GM12872 (cell line): ENCODE measurements at regions not wholly inside any gene's neighbourhood (a gene's known extent, or its start where the extent isn't known, plus 50 kb on each side); places are given as distances from the start of the nearest gene placed in this dataset.

Source experiments
- TF ChIP-seq, protein P1 (sequence below): IDR thresholded peaks from 3 replicates; pipeline ENCODE4 v1.5.1; 2011; ENCODE audit warnings: low read depth, mild to moderate bottlenecking, low read length, moderate library complexity; ENCODE audit not compliant: insufficient read depth

DNA sequence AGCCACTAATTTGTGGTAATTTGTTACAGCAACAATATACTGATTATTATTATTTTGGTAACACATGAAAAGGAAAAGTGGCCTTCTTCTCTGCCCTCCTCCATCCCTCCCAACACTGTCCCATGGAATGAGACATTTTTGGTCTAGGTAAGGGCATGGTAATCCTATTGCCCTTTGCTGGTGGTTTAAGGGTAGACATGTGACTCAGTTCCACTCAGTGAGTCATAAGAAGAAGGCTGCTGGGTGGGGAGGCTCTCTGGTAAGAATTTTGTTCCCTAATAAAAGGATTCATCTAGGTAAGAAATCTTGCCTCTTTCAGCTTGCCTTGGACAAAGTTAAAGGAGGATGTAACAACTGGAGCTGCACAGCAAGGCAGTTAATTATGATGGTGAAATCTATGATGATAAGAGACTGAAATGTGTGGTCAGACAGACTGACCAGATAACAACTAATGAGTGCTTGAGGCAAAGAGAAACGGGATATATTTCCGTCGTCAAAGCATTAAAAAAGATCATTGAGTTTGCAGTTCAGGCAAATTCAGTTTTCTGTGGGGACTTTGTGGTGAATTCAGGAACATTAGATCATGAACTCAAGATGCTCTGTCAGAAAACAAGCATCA is 232.0 kb upstream of the KCNK2 start:
- TF ChIP-seq, protein P1, sequence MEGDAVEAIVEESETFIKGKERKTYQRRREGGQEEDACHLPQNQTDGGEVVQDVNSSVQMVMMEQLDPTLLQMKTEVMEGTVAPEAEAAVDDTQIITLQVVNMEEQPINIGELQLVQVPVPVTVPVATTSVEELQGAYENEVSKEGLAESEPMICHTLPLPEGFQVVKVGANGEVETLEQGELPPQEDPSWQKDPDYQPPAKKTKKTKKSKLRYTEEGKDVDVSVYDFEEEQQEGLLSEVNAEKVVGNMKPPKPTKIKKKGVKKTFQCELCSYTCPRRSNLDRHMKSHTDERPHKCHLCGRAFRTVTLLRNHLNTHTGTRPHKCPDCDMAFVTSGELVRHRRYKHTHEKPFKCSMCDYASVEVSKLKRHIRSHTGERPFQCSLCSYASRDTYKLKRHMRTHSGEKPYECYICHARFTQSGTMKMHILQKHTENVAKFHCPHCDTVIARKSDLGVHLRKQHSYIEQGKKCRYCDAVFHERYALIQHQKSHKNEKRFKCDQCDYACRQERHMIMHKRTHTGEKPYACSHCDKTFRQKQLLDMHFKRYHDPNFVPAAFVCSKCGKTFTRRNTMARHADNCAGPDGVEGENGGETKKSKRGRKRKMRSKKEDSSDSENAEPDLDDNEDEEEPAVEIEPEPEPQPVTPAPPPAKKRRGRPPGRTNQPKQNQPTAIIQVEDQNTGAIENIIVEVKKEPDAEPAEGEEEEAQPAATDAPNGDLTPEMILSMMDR = no peak

DNA sequence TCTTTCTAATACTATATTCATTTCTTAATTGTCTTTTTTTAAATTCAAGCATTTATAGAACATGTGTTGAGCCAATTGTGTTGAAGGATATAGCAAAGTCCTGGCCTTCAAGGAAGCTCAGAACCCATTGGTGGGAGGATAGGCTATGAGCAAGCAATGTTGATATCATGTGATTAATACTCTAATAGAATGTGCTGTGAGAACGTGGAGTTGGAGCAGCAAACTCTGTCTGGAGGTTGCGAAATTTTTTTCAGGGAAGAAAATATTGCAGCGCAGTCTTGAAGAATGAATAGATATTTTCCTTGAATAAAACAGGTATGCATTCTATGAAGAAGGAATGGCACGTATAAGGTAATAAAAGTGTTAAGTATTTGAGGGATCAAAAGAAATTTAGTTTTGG is 229.2 kb upstream of the KCNK2 start:
- TF ChIP-seq, protein P1 = no peak

DNA sequence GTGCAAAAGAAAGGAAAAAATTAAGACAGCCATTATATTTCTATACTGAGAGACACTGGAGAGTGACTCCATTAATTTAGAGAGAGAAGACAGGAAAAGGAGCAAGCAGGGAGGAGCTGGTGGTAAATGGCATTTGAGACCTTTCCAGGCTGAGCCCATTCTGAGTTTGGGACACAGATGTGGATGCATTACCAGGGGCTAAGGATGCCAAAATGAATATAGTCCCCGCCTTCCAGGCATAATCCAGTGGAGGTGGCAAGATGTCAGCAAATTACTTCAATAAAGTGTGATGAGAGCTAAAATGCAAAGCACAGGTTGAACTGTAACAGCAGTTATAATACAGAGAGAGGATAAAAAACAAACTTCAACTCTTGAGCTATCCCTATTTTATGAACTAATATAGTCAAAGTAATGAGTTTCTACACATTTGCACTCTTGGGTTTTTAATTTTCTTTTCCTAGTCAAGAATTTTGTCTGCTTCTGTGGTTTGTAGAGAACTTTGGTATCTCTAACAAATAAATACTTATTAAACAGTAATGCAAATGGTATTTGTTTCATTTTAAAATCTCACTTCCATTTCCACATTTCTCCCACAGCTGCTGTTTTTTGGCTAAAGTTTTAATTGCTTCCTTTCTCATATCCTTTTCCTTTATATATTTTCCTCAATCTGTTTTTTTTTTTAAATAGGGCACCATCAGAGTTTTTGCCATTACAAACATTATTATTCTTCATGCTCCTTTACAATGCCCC is 228.2 kb upstream of the KCNK2 start:
- TF ChIP-seq, protein P1 = no peak

DNA sequence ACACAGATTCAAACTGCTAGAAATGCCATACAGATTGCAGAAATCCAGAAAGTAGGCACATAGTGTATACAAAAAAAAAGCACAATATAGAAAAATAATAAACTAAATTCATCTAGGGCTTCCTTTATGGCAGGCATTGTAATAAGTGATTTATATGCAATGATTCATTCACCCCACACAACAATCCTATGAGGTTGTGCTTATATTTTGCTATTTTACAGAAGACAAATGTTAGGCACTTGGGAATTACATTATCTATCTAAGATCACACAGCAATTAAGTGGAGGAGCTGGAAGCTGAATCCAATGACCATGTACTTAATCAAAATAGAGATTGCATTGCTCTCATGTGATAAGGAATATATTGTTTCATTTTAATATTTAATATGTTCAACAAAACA is 225.7 kb upstream of the KCNK2 start:
- TF ChIP-seq, protein P1 = no peak

DNA sequence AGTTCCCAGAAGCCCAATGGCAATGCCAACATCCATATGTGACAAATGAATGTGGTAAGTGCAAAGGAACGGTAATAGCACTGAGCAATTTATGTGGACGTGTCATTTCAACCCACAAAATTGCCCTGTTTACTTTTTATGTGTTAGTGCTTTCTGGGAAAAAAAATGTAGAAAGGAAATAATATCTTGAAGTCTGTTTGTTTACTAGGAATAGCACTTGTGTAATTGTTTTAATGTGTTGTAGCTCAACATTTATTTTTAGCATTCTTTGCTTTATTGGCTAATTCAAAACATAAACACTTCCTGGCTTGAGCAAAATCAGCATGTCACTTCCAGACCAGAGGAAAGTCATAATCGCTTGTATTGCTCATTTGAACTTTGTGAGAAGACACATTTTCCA is 224.8 kb upstream of the KCNK2 start:
- TF ChIP-seq, protein P1 = no peak

DNA sequence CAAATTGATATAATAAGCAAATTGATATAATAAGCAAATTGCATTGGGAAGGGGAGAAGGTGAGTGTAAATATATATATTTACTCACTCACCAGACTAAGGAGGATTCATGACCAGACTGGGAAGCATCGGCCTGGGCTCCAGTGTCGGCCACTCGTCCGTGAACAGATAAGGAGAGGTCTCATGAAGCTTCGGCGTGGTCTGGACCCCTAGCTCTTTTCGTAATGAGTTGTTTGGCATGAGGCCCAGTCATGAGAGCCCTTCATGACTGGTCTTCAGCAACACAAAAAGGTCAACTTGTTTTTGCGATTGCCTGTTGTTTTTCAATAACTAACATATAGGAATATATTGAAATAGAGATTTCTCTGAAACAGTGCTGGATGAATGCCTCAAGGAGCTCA is 222.9 kb upstream of the KCNK2 start:
- TF ChIP-seq, protein P1 = no peak

DNA sequence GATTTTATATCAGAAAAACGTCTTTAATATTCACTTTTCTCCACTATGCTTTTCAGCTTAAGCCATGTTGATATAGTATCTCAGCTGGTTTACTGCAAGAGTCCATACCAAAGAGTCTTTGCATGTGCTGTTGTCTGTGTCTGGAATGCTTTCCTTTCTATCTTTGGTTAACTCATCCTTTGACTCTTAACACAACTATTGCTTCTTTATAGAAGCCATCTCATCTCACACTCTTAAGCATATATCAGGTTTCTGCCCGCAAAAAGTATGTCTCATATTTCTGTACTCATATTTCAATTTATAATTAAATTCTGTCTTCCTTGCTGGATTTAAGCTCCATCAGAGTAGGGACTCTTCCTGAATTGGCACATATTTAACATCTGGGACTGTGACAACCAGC is 220.9 kb upstream of the KCNK2 start:
- TF ChIP-seq, protein P1 = no peak
